ENCODE measurements at regions not wholly inside any gene's neighbourhood (a gene's known extent, or its start where the extent isn't known, plus 50 kb on each side); places are given as distances from the start of the nearest gene placed in this dataset.

DNA sequence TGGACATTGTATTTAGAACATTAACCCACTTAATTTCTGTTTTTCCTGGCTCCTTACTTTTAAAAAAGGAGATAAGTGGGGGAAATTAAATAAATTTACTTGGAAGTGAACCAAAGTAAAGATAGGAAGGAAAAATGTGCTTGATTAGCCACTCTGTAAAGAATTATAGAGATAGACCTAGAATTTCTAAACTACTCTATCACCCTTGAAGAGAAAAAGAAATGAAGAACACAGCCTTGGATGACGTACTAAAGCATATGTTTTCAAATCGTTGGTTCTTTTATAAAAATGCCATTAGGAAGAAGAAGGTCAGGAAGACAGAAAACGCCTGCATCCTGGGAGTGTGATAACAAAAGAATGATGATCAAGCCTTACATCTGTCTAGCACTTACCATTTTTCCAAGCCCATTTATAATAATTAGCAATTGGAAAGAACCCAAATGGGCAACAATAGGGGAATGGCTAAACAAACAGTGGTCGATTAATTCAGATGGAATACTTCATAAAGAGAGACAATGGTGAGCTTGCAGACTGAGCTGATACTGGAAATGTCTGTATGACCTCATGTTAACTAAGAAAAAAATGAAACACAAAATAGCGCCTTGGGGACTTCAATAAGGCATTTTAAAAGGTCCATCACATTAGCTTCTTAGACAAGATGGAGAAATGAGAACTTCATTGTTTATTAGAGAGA lies 81.0 kb upstream of the LRRC55 start:
- DNase-seq (ENCODE audit: insufficient read length, low spot score) (no peak), FAIRE-seq (no peak)

- no peak for DNase-seq (ENCODE audit: insufficient read length, low spot score)
- FAIRE-seq: no peak
Observed at GRCh38 chr11:57103899-57104605, 77.7 kb upstream of the LRRC55 start.

- FAIRE-seq: no peak
Observed at GRCh38 chr11:57109331-57109730, 72.4 kb upstream of the LRRC55 start.

DNA sequence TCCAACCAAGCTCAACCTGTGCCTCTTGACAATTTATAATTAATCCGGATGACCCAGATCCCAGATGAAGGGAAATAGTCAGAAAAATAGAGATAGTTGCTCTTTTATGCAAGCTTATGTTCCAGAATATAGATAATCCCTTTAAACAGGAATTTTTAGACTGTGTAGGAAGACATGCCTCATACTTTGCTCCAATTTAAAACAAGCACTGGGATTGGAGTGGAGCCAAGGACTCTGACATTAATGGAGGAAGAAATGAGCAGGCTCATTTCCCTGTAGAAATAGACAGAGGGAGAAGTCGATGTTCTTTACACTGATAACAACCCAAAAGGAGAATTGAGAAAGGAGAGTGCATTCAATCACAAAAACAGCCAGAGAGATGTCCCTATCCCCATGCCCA lies 70.1 kb upstream of the LRRC55 start:
- DNase-seq (ENCODE audit: insufficient read length, low spot score) (no peak), FAIRE-seq (no peak)

More at GRCh38 chr11:57109331-57109730, 72.4 kb upstream of the LRRC55 start:
- no peak for DNase-seq (ENCODE audit: insufficient read length, low spot score)

DNA sequence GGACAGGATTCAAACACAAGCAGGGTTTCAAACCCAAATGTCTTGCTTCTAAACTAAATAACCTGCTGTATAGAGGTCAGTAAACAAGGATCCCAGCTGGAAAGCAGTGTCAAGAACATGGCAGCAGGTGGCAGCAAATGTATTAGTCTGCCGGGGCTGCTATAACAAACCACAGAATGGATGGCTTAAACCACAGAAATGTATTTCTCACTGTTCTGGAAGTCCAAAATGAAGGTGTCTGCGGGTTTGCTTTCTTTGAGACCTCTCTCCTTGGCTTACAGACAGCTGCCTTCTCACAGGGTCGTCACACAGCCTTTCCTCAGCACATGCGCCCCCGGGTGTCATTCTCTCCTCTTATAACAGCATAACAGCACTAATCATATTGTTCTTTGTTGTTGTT lies 65.1 kb upstream of the LRRC55 start:
- no peak for FAIRE-seq
- DNase-seq (ENCODE audit: insufficient read length, low spot score): peak; percentile 7

GRCh38 chr11:57120192-57120965 lies 61.4 kb upstream of the LRRC55 start:
- no peak for FAIRE-seq
- no peak for DNase-seq (ENCODE audit: insufficient read length, low spot score)

GRCh38 chr11:57121996-57122395 lies 59.8 kb upstream of the LRRC55 start:
- no peak for DNase-seq (ENCODE audit: insufficient read length, low spot score)
- no peak for FAIRE-seq

DNA sequence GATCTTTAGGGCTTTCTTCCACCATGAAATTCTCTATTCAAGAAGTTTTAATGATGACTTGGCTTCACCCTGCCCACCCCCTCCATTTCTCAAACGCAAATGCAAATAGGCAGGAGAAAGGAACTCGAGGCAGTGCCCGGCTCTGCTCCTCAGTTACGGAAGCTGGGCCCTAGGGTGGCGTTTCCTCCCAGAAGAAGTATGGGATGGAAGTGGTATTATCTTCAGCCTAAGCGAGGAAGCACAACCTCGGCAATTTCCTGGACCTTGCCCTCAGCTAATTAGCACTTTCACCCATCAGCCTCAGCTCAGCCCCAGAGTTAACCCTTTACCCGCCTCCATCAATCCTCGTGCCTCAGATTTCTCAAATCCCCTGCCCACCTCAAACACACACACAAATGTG lies 58.2 kb upstream of the LRRC55 start:
- FAIRE-seq (no peak), DNase-seq (ENCODE audit: insufficient read length, low spot score) (no peak)

- FAIRE-seq: no peak
Observed at GRCh38 chr11:57124505-57124904, 57.2 kb upstream of the LRRC55 start.

GRCh38 chr11:57124917-57125316 lies 56.8 kb upstream of the LRRC55 start:
- DNase-seq (ENCODE audit: insufficient read length, low spot score): no peak
- FAIRE-seq: no peak

More at GRCh38 chr11:57124505-57124904, 57.2 kb upstream of the LRRC55 start:
- DNase-seq (ENCODE audit: insufficient read length, low spot score): no peak

- FAIRE-seq (no peak), DNase-seq (ENCODE audit: insufficient read length, low spot score) (no peak)
Observed at GRCh38 chr11:57126766-57127400, 54.9 kb upstream of the LRRC55 start.

GRCh38 chr11:57131080-57131790 lies 50.5 kb upstream of the LRRC55 start:
- no peak for DNase-seq (ENCODE audit: insufficient read length, low spot score)
- no peak for FAIRE-seq
